ENCODE measurements at regions not wholly inside any gene's neighbourhood (a gene's known extent, or its start where the extent isn't known, plus 50 kb on each side); places are given as distances from the start of the nearest gene placed in this dataset.

- TF ChIP-seq CTCF (IDR thresholded peaks at IDR 0.05), result no peak
- TF ChIP-seq POLR2A (IDR thresholded peaks at IDR 0.05), result no peak
- TF ChIP-seq POLR2AphosphoS5 (IDR thresholded peaks at IDR 0.05), result no peak
Observed at GRCh38 chrX:123121241-123121640, 62.8 kb upstream of the GRIA3 start.

Data from prostate gland (tissue), 2 donors.